Neuronal stem cell (in vitro differentiated cells): ENCODE measurements at regions not wholly inside any gene's neighbourhood (a gene's known extent, or its start where the extent isn't known, plus 50 kb on each side); places are given as distances from the start of the nearest gene placed in this dataset.

Source experiments
- DNase-seq: peaks from one replicate; pipeline ENCODE4 v3.0.0-alpha.2; 2013; ENCODE audit warnings: low spot score
- H2AFZ ChIP-seq: one replicate; pipeline ENCODE4 v1.6.1; 2013; ENCODE audit warnings: mild to moderate bottlenecking, low read length, inconsistent platforms
- H2AK5ac ChIP-seq: 2 replicates; pipeline ENCODE4 v1.6.1; 2013; ENCODE audit warnings: low read depth, mild to moderate bottlenecking, inconsistent platforms, low read length, moderate library complexity, mixed read lengths
- H2BK120ac ChIP-seq: 2 replicates; pipeline ENCODE4 v1.6.1; 2013; ENCODE audit warnings: low read depth, mild to moderate bottlenecking, inconsistent platforms, low read length, moderate library complexity, mixed read lengths
- H2BK12ac ChIP-seq: one replicate; pipeline ENCODE4 v1.6.1; 2013; ENCODE audit warnings: low read length, inconsistent platforms
- H2BK15ac ChIP-seq: 2 replicates; pipeline ENCODE4 v1.6.1; 2013; ENCODE audit warnings: mild to moderate bottlenecking, low read length, inconsistent platforms, mixed read lengths
- H2BK5ac ChIP-seq: one replicate; pipeline ENCODE4 v1.6.1; 2013; ENCODE audit warnings: inconsistent platforms, mild to moderate bottlenecking, low read length, moderate library complexity
- H3K14ac ChIP-seq: one replicate; pipeline ENCODE4 v1.6.1; 2013; ENCODE audit warnings: low read length, inconsistent platforms
- H3K18ac ChIP-seq: 2 replicates; pipeline ENCODE4 v1.6.1; 2013; ENCODE audit warnings: low read length, inconsistent platforms
- H3K23ac ChIP-seq: 2 replicates; pipeline ENCODE4 v1.6.1; 2013; ENCODE audit warnings: low read depth, mild to moderate bottlenecking, mixed read lengths, low read length, inconsistent platforms; ENCODE audit not compliant: poor library complexity
- H3K27ac ChIP-seq: replicated peaks from 3 replicates; pipeline ENCODE4 v1.5.1; 2013; ENCODE audit warnings: low read length, inconsistent platforms
- H3K27me3 ChIP-seq, 3 experiments: 2 replicates each; pipeline ENCODE4 v1.6.1; 2013; ENCODE audit warnings: low read length in 3 of 3, mild to moderate bottlenecking in 2 of 3, inconsistent platforms in 1 of 3, low read depth in 1 of 3, mixed read lengths in 1 of 3, moderate library complexity in 1 of 3; ENCODE audit not compliant: control insufficient read depth in 3 of 3, insufficient read depth in 3 of 3
- H3K36me3 ChIP-seq, 2 donors: replicated peaks in 1 of 2; 2 replicates each; pipeline ENCODE4 v1.6.1; 2013; ENCODE audit warnings: low read length in 2 of 2; ENCODE audit not compliant: control insufficient read depth in 2 of 2, insufficient read depth in 2 of 2
- H3K4ac ChIP-seq: 2 replicates; pipeline ENCODE4 v1.6.1; 2013; ENCODE audit warnings: inconsistent platforms, mild to moderate bottlenecking, low read length, moderate library complexity
- H3K4me1 ChIP-seq, 2 donors: 1 replicate in 1 of 2; 2 replicates in 1 of 2; pipeline ENCODE4 v1.6.1; 2013; ENCODE audit warnings: low read length in 2 of 2, low read depth in 1 of 2; ENCODE audit not compliant: control insufficient read depth in 2 of 2, insufficient read depth in 1 of 2
- H3K4me2 ChIP-seq: one replicate; pipeline ENCODE4 v1.6.1; 2013; ENCODE audit warnings: mild to moderate bottlenecking, low read length, inconsistent platforms; ENCODE audit not compliant: insufficient read depth, poor library complexity, severe bottlenecking
- H3K4me3 ChIP-seq, 2 donors: 2 replicates each; pipeline ENCODE4 v1.5.1; 2013; ENCODE audit warnings: low read length in 2 of 2, mild to moderate bottlenecking in 2 of 2, inconsistent platforms in 1 of 2, moderate library complexity in 1 of 2
- H3K79me1 ChIP-seq: one replicate; pipeline ENCODE4 v1.6.1; 2013; ENCODE audit warnings: low read depth, mild to moderate bottlenecking, inconsistent platforms, low read length, moderate library complexity
- H3K9ac ChIP-seq: one replicate; pipeline ENCODE4 v1.6.1; 2013; ENCODE audit warnings: mild to moderate bottlenecking, low read depth, low read length, inconsistent platforms; ENCODE audit not compliant: poor library complexity
- H3K9me3 ChIP-seq, 2 donors: replicated peaks in 1 of 2; 2 replicates each; pipeline versions ENCODE3 to v1.6.1; 2013; ENCODE audit warnings: low read length in 2 of 2, mild to moderate bottlenecking in 2 of 2, inconsistent platforms in 1 of 2, low read depth in 1 of 2, mixed read lengths in 1 of 2, moderate library complexity in 1 of 2; ENCODE audit not compliant: control insufficient read depth in 2 of 2, insufficient read depth in 1 of 2
- H4K8ac ChIP-seq: one replicate; pipeline ENCODE4 v1.6.1; 2013; ENCODE audit warnings: low read depth, mild to moderate bottlenecking, inconsistent platforms, low read length, moderate library complexity
- H4K91ac ChIP-seq: one replicate; pipeline ENCODE4 v1.6.1; 2013; ENCODE audit warnings: low read length, low read depth, mild to moderate bottlenecking, inconsistent platforms; ENCODE audit not compliant: poor library complexity
- WGBS, 2 donors: extraction: QIAGEN DNeasy Blood & Tissue Kit; methylation state at CpG; one replicate each; pipeline ENCODE4 v1.1.7; 2013; ENCODE audit warnings: missing lambda C conversion rate in 2 of 2, mixed read lengths in 1 of 2; ENCODE audit not compliant: insufficient read length in 2 of 2, insufficient replicate concordance in 1 of 2; ENCODE audit errors: extremely low coverage in 2 of 2; 5-methylcytosine and 5-hydroxymethylcytosine counted together

GRCh38 chr3:157578181-157578580 is 75.0 kb upstream of the VEPH1 start:
- no peak overlapping the region for H2BK5ac ChIP-seq
- no CpG with 5 or more reads among the region's 3 CpGs for WGBS, 2 donors
- H3K4ac ChIP-seq, result no peak overlapping the region
- no peak overlapping the region for H3K14ac ChIP-seq
- no peak overlapping the region for H3K9ac ChIP-seq
- no peak overlapping the region for H2BK120ac ChIP-seq
- no peak overlapping the region for H4K91ac ChIP-seq
- H3K27ac ChIP-seq, result no peak overlapping the region
- H3K4me1 ChIP-seq, result no peaks in the 10 kb centered on the region
- peaks cover 0 to 2% (median 0%) of the 10 kb centered on the region in 3 experiments for H3K27me3 ChIP-seq
- no peak overlapping the region for H3K18ac ChIP-seq
- no peak overlapping the region for H2BK15ac ChIP-seq
- no peak overlapping the region for H4K8ac ChIP-seq
- no peak overlapping the region for H2AK5ac ChIP-seq
- no peak for DNase-seq
- no peaks in the 10 kb centered on the region for H3K36me3 ChIP-seq
- H3K9me3 ChIP-seq, result no peaks in the 10 kb centered on the region
- H3K4me2 ChIP-seq, result no peak overlapping the region
- H3K23ac ChIP-seq, result no peak overlapping the region
- no peak overlapping the region for H2AFZ ChIP-seq
- no peak overlapping the region for H3K4me3 ChIP-seq
- no peak overlapping the region for H2BK12ac ChIP-seq
- H3K79me1 ChIP-seq, result no peaks in the 10 kb centered on the region

DNA sequence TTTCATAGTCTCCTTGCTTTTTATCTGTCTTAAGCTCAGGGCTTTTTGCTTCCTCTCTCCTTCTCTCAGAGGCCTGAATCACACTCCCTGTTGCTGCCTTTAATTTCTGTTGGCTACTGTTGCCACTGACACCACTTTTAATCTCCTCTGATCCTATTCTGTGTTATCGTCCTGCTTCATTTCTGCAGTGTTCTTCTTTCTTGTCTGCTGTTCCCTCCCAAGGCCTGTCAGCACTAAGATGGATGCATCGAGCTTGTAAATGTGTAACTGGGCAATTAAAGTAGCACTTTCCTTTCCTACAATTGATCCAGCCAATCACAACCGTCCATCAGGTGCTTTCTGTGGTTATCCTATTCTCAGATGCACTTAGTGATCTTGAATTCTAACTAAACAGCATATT is 71.3 kb upstream of the VEPH1 start:
- no peak overlapping the region for H2BK120ac ChIP-seq
- H4K8ac ChIP-seq, result no peak overlapping the region
- no peak overlapping the region for H2BK5ac ChIP-seq
- no peak overlapping the region for H3K14ac ChIP-seq
- H3K79me1 ChIP-seq, result no peaks in the 10 kb centered on the region
- H3K27ac ChIP-seq, result no peak overlapping the region
- H3K23ac ChIP-seq, result no peak overlapping the region
- DNase-seq, result no peak
- H3K9me3 ChIP-seq, result no peaks in the 10 kb centered on the region
- H3K4me2 ChIP-seq, result no peak overlapping the region
- H2AK5ac ChIP-seq, result no peak overlapping the region
- H3K9ac ChIP-seq, result no peak overlapping the region
- H2AFZ ChIP-seq, result no peak overlapping the region
- H4K91ac ChIP-seq, result no peak overlapping the region
- no CpG with 5 or more reads among the region's 3 CpGs for WGBS, 2 donors
- H3K4ac ChIP-seq, result no peak overlapping the region
- H3K4me3 ChIP-seq, result no peak overlapping the region
- no peaks in the 10 kb centered on the region for H3K27me3 ChIP-seq
- H3K4me1 ChIP-seq, result no peaks in the 10 kb centered on the region
- no peak overlapping the region for H2BK12ac ChIP-seq
- H3K18ac ChIP-seq, result no peak overlapping the region
- H2BK15ac ChIP-seq, result no peak overlapping the region
- H3K36me3 ChIP-seq, result no peaks in the 10 kb centered on the region

DNA sequence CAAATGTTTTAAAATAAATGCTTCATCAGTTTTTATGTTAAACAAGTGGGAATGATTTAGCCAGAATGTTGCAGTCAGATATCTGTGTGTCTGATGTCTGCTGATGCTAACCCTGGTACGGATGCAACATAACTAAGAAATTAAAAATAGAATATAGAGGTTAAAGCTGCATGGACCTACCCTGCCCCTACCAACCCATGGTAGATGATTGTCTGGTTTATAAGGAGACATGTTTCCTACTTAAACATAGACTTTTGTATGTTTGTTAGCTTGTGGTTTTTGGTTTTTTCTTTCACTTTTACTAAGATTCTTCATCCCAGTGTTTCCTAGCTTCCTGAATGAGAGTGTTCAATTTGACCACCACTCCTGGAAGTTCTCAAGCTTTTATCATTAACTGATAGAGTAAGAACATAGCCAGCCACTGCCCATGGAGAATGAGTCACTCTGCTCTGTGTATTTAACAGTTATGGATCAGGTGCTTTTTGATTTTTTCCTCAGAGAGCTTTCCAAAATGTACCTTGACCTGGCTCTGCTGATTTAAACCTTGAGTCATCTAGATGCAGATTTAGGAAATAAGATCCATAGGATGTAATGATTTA is 70.7 kb upstream of the VEPH1 start:
- H3K27me3 ChIP-seq, result no peaks in the 10 kb centered on the region
- no peak overlapping the region for H3K18ac ChIP-seq
- H3K9me3 ChIP-seq, result no peaks in the 10 kb centered on the region
- DNase-seq, result no peak
- H3K79me1 ChIP-seq, result no peaks in the 10 kb centered on the region
- H2BK12ac ChIP-seq, result no peak overlapping the region
- H3K4ac ChIP-seq, result no peak overlapping the region
- WGBS, 2 donors, result no CpG with 5 or more reads among the region's 1 CpG
- H3K9ac ChIP-seq, result no peak overlapping the region
- no peak overlapping the region for H2BK120ac ChIP-seq
- H3K36me3 ChIP-seq, result no peaks in the 10 kb centered on the region
- H4K91ac ChIP-seq, result no peak overlapping the region
- H3K23ac ChIP-seq, result no peak overlapping the region
- H3K4me1 ChIP-seq, result no peaks in the 10 kb centered on the region
- no peak overlapping the region for H3K4me2 ChIP-seq
- no peak overlapping the region for H4K8ac ChIP-seq
- no peak overlapping the region for H3K14ac ChIP-seq
- no peak overlapping the region for H2BK5ac ChIP-seq
- H2AK5ac ChIP-seq, result no peak overlapping the region
- H2AFZ ChIP-seq, result no peak overlapping the region
- H2BK15ac ChIP-seq, result no peak overlapping the region
- no peak overlapping the region for H3K27ac ChIP-seq
- no peak overlapping the region for H3K4me3 ChIP-seq

DNA sequence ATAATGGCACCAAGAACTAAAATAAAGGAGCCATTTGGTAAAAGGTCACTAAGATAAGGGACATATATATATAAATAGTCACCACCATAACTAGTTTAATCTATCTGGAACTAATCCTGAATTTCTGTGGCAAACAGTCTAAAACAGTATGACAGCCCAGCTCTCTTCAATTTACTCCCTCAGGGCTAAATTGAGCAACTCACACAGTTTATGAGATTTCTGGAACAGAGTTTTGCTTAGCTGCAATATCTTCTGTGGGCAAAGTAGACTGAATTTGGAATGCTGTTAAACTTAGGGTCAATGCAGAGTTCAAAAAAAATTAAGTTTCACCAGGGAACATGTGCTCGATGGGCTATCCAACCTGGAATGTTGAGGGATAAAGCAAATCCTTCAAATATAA is 70.1 kb upstream of the VEPH1 start:
- H3K4me3 ChIP-seq, result no peak overlapping the region

More for the DNA sequence above, 70.1 kb upstream of the VEPH1 start:
- no peaks in the 10 kb centered on the region for H3K9me3 ChIP-seq
- no peak overlapping the region for H3K4ac ChIP-seq
- H2BK5ac ChIP-seq, result no peak overlapping the region
- H3K18ac ChIP-seq, result no peak overlapping the region
- H3K27me3 ChIP-seq, result no peaks in the 10 kb centered on the region
- no CpG with 5 or more reads among the region's 1 CpG for WGBS, 2 donors
- H3K23ac ChIP-seq, result no peak overlapping the region
- H3K4me2 ChIP-seq, result no peak overlapping the region
- DNase-seq, result no peak
- no peak overlapping the region for H2BK15ac ChIP-seq
- H3K9ac ChIP-seq, result no peak overlapping the region
- no peak overlapping the region for H2AK5ac ChIP-seq
- no peaks in the 10 kb centered on the region for H3K4me1 ChIP-seq
- no peak overlapping the region for H3K14ac ChIP-seq
- H2AFZ ChIP-seq, result no peak overlapping the region
- H2BK120ac ChIP-seq, result no peak overlapping the region
- no peak overlapping the region for H4K8ac ChIP-seq
- H3K27ac ChIP-seq, result no peak overlapping the region
- no peak overlapping the region for H4K91ac ChIP-seq
- H2BK12ac ChIP-seq, result no peak overlapping the region
- no peaks in the 10 kb centered on the region for H3K79me1 ChIP-seq
- no peaks in the 10 kb centered on the region for H3K36me3 ChIP-seq
